Stimulated activated CD8-positive, alpha-beta memory T cell treated with anti-CD3 and anti-CD28 coated beads, Interleukin-12 subunit alpha, Interleukin-12 subunit beta, amount 100 ng/mL, for 1 hour (primary cell): ENCODE measurements at regions not wholly inside any gene's neighbourhood (a gene's known extent, or its start where the extent isn't known, plus 50 kb on each side); places are given as distances from the start of the nearest gene placed in this dataset.
A peak's percentile ranks its signal among the peaks of the same experiment; 100 is the strongest.

ENCODE experiments used
- DNase-seq: peaks from one replicate; pipeline ENCODE4 v3.0.0-alpha.2; 2020; ENCODE audit warnings: low read depth

DNA sequence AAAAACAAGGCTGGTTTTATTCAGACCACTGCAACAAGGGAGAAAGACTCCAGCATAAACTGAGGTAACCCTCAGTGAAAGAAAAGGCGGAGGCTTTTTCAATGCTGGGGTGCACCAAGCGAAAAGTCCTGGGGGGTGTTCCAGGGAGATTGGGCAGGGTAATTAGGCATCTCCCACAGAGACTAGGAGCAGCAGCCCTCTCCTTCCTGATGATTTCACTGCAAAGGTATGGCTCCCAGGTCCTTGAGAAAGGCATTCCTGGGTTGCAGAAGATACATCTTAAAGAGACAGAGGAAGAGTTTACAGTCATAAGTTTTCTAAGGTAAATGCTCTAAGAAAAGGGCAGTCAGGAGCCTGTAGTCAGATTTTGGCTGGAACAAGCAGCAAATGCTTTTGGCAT lies 412.0 kb downstream of the FOXO1 start:
- DNase-seq = no peak

- no peak for DNase-seq
Measured at GRCh38 chr13:40255551-40255950, 410.9 kb downstream of the FOXO1 start.

DNA sequence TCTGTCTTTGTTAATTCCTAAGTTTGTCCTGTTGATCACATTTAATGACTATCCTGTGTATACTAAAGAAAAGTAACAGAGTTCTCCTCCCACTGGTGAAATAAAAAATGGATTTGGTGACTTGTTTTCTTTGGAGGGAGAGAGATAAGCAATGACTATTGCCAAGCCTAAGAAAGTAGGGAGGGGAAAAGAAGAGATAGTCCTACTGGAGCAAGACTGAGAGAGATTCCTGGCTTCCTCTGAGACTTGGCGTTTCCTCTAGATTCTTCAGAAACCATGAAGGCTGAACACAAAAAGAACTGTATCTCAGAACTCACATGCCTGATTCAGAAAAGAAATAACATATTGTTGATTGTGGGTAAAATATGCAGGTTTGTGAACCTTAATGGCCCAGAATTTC lies 406.5 kb downstream of the FOXO1 start:
- no peak for DNase-seq

GRCh38 chr13:40261336-40261735 lies 405.1 kb downstream of the FOXO1 start:
- DNase-seq = no peak

GRCh38 chr13:40261947-40262346 lies 404.5 kb downstream of the FOXO1 start:
- no peak for DNase-seq

- DNase-seq = no peak
Measured at GRCh38 chr13:40269086-40269485, 397.4 kb downstream of the FOXO1 start.

DNA sequence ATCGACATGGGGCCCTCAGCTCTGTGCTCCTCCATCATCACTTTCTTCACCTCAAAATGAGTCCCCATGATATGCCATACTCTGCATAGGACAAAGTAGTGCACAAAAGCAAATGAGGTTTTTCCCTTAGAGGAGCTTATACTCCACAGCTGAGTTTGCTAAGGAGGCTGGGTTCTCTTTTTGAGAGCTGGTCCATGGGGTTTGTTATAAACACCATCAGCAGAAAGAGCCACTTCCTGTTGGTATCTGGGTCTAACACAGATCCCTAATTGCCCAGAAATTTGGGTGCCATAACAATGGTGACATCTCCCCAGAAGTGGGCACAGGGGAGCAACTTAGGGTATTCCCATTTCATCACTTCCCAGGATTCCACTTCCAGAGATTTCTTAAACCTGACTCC lies 395.7 kb downstream of the FOXO1 start:
- DNase-seq = no peak

DNA sequence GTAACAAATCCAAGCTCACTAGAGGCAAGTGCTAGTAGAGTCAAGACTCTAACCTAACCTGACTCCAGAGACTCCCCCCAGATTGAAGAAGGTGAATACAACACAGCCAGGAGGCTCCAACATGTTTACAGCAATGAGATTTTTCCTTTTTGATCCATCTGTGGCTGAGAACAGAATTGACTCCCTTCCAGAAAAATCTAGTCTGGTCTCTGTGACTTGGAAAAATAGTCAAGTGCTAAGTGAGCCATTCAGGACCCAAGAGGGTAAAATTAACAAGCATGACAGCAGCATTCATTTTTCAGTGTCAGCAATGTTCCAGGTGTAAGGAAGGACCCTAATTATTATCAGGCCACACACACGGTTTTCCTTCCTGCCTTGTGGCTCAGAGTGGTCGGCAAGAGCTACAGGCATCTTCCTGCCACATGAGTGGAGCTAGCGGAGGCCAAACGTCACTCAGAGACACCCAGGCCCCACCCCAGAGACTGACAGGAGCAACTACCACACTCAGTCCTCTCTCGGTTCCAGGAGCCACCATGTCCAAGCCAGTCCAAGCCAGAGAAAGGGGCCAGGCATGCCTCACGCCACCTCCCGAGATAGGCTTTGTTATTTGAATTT lies 395.1 kb downstream of the FOXO1 start:
- no peak for DNase-seq

DNA sequence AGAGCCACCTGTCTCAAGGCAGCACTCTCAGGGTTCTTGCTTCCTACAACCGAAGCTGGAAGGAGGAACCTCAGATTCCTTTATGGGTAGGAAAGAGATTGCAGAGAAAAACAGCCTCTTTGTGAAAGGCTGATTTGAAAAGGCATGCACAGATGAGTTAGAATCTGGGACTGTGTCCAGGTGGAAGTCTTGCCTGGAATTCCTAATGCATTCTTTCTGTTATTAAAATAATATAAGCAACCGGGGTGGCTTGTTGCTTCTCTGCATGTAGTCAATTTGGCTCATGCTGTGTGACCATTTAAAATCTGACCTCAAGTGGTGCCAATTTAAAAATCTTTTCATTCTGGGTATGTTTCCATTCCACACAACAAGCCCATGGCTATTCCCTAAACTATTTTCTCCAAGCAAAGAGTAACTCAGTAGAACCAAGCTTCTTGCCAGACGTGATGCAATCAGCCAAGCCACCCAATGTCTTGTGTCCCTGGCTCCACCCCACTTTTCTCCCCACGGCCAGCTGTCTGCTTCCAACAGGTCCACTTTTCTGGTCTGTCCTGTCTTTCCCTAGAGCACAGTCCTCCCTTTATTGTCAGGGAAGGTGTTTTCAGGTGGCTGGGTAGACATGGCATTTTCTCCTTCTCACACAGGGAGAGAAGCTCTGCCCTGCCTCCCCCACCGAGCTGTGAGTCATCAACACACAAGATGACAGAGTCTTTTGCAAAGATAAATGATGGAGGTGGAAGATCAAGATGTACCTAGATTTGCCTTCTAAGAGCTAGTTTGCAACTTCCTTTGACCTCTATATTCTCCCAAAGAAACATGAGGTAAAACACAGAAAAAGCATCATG lies 394.3 kb downstream of the FOXO1 start:
- peak; percentile 24 for DNase-seq

DNA sequence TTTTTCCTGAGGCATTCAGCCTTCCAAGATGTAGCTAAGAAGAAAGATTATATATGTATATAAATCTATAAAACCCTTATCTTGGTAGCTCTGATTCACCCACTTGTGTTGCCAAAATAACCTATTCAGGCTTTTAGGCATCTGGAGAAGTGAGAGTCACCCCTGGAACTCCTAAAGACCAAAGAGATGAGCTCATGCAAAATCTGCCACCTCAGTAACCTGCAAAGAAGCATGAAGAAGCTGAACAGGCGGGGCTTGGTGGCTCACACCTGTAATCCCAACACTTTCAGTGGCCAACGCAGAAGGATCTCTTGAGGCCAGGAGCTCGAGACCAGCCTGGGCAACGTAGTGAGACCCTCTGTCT lies 393.7 kb downstream of the FOXO1 start:
- DNase-seq = no peak

- DNase-seq = no peak
Measured at GRCh38 chr13:40273253-40274025, 393.0 kb downstream of the FOXO1 start.

- DNase-seq = no peak
Measured at GRCh38 chr13:40274103-40274502, 392.3 kb downstream of the FOXO1 start.

GRCh38 chr13:40275155-40275554 lies 391.3 kb downstream of the FOXO1 start:
- DNase-seq = no peak

GRCh38 chr13:40275636-40276035 lies 390.8 kb downstream of the FOXO1 start:
- no peak for DNase-seq

GRCh38 chr13:40283666-40284065 lies 382.8 kb downstream of the FOXO1 start:
- no peak for DNase-seq

DNA sequence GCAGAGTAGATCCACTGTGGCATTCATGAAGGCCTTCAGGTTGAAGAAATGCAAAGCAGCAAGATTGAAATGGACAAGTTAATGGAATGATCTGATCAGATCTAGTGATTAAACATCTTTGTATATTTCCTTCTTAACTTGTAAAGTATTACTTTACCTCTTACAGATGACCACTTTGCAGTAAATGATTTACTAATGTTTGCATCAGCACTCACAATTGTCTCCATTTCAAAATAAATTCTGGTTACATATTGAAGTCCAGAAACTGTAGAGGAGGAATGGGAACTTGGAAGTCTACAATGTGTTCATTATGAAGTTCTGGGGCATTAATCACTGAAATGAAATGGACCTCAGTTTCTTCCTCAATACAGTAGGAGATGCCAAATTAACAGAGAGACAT lies 380.8 kb downstream of the FOXO1 start:
- no peak for DNase-seq

GRCh38 chr13:40287428-40287827 lies 379.0 kb downstream of the FOXO1 start:
- no peak for DNase-seq

DNA sequence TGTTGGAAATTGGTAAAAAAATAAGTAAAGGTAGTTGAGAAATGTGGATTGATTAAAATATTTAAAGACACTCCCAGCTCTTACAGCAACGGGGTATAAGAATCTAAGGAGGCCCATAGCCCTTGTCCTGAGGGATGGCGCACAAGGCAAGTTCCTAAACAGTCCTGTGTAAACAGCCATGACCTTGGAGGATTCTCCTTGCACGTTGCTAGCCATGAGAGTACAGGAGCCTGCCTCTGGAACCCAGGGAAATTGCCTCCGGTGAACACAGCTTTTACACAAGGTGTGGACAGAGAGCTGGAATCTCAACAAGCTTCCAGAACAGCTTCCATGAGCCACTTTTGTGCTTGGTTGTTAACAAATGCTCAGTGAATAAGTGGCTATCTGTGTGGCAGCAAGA lies 378.2 kb downstream of the FOXO1 start:
- no peak for DNase-seq

DNA sequence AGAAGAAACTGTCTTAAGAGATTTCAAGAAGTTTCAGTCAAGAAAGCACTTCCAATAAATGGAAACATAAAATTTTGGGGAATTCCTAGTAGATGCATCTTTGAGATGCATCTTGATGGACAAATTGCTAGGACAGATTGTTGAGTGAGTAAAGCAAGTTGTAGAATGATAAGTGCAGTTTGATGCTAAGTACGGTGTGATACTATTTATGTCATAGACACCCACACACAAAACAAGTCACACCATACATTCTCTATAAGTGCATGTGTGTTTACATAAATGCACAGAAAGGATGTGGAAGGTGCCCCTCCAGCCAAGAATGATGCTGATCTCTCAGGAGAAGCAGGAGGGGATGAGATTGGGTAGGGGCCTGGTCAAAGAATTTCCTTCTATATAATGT lies 375.7 kb downstream of the FOXO1 start:
- no peak for DNase-seq

DNA sequence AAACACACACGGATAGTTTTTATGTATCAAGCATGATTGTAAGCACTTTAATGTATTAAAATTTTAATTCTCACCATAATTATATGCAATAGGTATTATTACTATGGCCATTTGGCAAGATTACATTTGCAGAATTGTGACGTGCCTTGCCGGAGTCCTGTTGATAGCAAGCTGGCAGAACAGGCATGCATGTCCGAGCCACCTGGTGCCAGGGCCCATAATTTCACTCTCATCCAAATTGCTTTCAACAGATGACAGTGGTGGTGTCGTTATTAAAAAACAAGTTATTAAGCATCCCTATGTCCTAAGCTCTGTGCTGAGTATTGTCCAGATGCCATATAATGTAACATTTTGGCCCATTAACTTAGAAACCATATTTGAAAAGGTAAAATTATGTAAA lies 374.3 kb downstream of the FOXO1 start:
- no peak for DNase-seq

GRCh38 chr13:40292536-40292935 lies 373.9 kb downstream of the FOXO1 start:
- DNase-seq = no peak

DNA sequence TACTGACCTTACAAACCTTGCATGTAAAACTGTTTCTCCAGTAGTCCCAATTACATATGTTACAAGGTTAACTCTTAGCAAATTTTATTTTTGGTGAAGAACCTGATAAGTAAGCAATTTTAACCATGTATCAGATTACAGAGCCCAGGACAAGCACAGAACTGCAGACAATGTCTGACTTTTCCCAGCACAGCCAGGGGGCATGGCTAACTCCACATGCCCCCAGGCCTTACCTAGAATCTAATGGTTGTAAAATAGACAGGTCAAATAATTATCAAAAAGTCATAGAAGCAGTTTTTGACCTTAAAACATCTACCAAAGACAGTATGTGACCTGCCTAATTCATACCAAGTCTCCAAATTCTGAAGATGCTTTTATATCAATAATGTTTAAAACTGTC lies 364.1 kb downstream of the FOXO1 start:
- DNase-seq = no peak

DNA sequence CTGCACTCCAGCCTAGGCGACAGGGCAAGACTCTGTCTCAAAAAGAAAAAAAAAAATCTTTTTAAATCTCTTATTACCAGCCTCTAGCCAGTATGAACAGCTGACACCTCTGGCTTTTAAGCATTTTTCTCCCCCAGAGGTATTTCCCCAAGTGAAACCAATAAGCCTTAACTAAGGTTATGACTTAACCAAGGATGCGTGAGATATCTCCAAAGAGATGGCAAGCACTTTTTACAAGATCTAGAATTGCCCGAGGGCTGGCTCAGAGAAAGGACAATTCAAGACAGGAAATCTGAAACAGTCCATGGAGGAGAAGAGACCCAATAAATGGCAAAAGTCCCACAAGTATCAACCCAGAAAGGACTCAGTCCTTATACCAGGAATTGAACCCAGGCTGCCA lies 362.1 kb downstream of the FOXO1 start:
- no peak for DNase-seq
